ENCODE measurements at regions not wholly inside any gene's neighbourhood (a gene's known extent, or its start where the extent isn't known, plus 50 kb on each side); places are given as distances from the start of the nearest gene placed in this dataset.

DNA sequence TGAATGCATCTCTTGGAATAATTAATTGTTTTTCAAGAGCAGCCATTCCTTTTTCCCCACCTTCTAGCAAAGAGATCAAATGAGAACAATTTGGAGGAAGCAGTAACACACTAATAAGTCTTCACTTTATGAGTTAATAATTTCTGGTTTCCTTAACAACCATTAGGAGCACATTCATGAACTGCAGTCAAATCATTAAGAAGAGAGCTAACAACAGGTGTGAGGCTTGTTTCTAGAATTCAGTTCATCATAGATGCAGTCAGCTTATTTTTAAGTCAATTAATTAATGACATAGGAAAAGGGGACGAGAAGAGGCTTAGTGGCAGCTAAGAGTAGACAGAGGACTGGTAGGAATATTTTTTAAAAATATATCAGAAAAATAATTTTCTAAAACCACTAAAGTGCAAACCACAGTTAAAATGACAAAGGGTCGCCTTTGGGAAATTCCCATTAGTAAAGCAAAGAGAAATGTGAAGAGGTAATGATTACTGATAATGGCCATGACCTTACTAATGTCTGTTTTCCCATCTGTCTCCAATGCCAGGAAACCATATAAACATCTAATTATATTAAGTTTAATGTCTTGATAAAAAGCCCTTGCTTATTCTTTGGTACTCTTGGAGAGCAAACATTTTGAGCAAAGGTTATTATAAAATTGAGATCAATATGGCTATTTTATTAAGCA is 184.2 kb downstream of the KCNJ2 start:
- no peak for DNase-seq (ENCODE audit: low read depth in 1 of 2, low spot score in 1 of 2)
- TF ChIP-seq, protein P1, sequence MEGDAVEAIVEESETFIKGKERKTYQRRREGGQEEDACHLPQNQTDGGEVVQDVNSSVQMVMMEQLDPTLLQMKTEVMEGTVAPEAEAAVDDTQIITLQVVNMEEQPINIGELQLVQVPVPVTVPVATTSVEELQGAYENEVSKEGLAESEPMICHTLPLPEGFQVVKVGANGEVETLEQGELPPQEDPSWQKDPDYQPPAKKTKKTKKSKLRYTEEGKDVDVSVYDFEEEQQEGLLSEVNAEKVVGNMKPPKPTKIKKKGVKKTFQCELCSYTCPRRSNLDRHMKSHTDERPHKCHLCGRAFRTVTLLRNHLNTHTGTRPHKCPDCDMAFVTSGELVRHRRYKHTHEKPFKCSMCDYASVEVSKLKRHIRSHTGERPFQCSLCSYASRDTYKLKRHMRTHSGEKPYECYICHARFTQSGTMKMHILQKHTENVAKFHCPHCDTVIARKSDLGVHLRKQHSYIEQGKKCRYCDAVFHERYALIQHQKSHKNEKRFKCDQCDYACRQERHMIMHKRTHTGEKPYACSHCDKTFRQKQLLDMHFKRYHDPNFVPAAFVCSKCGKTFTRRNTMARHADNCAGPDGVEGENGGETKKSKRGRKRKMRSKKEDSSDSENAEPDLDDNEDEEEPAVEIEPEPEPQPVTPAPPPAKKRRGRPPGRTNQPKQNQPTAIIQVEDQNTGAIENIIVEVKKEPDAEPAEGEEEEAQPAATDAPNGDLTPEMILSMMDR (IDR thresholded peaks at IDR 0.05; ENCODE audit: insufficient read depth, low read length): no peak
- TF ChIP-seq, protein P2, sequence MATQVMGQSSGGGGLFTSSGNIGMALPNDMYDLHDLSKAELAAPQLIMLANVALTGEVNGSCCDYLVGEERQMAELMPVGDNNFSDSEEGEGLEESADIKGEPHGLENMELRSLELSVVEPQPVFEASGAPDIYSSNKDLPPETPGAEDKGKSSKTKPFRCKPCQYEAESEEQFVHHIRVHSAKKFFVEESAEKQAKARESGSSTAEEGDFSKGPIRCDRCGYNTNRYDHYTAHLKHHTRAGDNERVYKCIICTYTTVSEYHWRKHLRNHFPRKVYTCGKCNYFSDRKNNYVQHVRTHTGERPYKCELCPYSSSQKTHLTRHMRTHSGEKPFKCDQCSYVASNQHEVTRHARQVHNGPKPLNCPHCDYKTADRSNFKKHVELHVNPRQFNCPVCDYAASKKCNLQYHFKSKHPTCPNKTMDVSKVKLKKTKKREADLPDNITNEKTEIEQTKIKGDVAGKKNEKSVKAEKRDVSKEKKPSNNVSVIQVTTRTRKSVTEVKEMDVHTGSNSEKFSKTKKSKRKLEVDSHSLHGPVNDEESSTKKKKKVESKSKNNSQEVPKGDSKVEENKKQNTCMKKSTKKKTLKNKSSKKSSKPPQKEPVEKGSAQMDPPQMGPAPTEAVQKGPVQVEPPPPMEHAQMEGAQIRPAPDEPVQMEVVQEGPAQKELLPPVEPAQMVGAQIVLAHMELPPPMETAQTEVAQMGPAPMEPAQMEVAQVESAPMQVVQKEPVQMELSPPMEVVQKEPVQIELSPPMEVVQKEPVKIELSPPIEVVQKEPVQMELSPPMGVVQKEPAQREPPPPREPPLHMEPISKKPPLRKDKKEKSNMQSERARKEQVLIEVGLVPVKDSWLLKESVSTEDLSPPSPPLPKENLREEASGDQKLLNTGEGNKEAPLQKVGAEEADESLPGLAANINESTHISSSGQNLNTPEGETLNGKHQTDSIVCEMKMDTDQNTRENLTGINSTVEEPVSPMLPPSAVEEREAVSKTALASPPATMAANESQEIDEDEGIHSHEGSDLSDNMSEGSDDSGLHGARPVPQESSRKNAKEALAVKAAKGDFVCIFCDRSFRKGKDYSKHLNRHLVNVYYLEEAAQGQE (IDR thresholded peaks at IDR 0.05; ENCODE audit: insufficient replicate concordance, low read depth): no peak
- TF ChIP-seq GABPA (IDR thresholded peaks at IDR 0.05; ENCODE audit: low read depth): no peak
- no peak for TF ChIP-seq POLR2AphosphoS5 (IDR thresholded peaks at IDR 0.05; ENCODE audit: low read depth)
- TF ChIP-seq SPI1 (IDR thresholded peaks at IDR 0.05; ENCODE audit: borderline replicate concordance, low read depth): no peak
- Histone ChIP-seq H3K4me3 (replicated peaks; ENCODE audit: insufficient read depth, low read length) (no peak overlapping the region), H3K27ac (replicated peaks) (no peak overlapping the region), H3K27me3 (ENCODE audit: insufficient read depth, poor library complexity, severe bottlenecking) (no peaks in the 10 kb centered on the region)

DNA sequence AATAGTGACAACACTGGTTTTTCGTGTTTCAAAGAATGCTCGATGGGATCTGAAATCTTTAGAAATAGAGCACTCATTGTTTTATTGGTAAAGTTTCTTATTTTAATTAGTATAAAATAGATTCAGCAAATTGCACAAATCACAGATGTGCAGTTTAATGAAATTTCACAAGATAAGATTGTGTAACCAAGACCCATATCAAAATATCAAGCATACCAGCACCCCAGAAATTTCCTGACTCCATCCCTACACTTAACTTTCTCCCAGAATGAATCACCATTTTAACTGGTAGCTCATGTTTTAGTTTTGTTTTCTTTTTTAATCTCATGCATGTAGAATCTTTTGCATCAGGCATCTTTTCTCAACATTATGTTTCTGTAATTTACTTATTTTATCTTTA is 185.9 kb downstream of the KCNJ2 start:
- Histone ChIP-seq H3K27ac (replicated peaks) (no peak overlapping the region), H3K27me3 (ENCODE audit: insufficient read depth, poor library complexity, severe bottlenecking) (no peaks in the 10 kb centered on the region), H3K4me3 (replicated peaks; ENCODE audit: insufficient read depth, low read length) (no peak overlapping the region)
- DNase-seq (ENCODE audit: low read depth in 1 of 2, low spot score in 1 of 2): no peak
- TF ChIP-seq, protein P1 (IDR thresholded peaks at IDR 0.05; ENCODE audit: insufficient read depth, low read length): no peak
- no peak for TF ChIP-seq SPI1 (IDR thresholded peaks at IDR 0.05; ENCODE audit: borderline replicate concordance, low read depth)
- TF ChIP-seq POLR2AphosphoS5 (IDR thresholded peaks at IDR 0.05; ENCODE audit: low read depth): no peak
- TF ChIP-seq, protein P2 (IDR thresholded peaks at IDR 0.05; ENCODE audit: insufficient replicate concordance, low read depth): no peak
- no peak for TF ChIP-seq GABPA (IDR thresholded peaks at IDR 0.05; ENCODE audit: low read depth)

DNA sequence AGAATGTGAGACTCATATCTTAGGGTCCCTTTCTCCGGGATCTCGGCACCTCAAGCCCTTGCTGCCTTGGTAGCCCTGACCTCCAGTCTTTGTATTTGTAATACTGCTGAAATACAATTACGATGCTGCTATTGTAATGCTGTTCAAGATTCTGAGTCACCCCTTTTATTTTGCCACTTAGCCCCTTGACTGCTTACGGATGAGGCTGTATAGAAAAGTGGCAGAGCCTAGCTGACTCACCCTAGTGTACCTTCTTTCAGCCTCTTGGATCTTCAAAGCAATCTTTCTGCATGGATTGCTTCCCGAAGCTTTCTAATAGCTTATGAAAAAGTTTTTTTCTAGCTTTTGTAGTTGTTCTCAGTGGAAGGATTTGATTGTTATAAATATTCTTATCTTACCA is 187.9 kb downstream of the KCNJ2 start:
- H3K27ac ChIP-seq (replicated peaks): no peak overlapping the region
- no peak for DNase-seq (ENCODE audit: low read depth in 1 of 2, low spot score in 1 of 2)
- TF ChIP-seq GABPA (IDR thresholded peaks at IDR 0.05; ENCODE audit: low read depth) (no peak), POLR2AphosphoS5 (IDR thresholded peaks at IDR 0.05; ENCODE audit: low read depth) (no peak), SPI1 (IDR thresholded peaks at IDR 0.05; ENCODE audit: borderline replicate concordance, low read depth) (no peak)
- TF ChIP-seq, protein P1 (IDR thresholded peaks at IDR 0.05; ENCODE audit: insufficient read depth, low read length): no peak
- TF ChIP-seq, protein P2 (IDR thresholded peaks at IDR 0.05; ENCODE audit: insufficient replicate concordance, low read depth): no peak
- no peak overlapping the region for H3K4me3 ChIP-seq (replicated peaks; ENCODE audit: insufficient read depth, low read length)
- H3K27me3 ChIP-seq (ENCODE audit: insufficient read depth, poor library complexity, severe bottlenecking): no peaks in the 10 kb centered on the region

Data from HL-60 (cell line).